Naive thymus-derived CD4-positive, alpha-beta T cell (primary cell): ENCODE measurements at regions not wholly inside any gene's neighbourhood (a gene's known extent, or its start where the extent isn't known, plus 50 kb on each side); places are given as distances from the start of the nearest gene placed in this dataset.
"Not testable (repeated sequence)": the region's sequence is repeated elsewhere in the genome, so short reads cannot be mapped to it uniquely, and the experiment has no call there.

ENCODE experiments used
- ATAC-seq: fragments of 150-1000 bp; cut with Tn5 transposase; 2 replicates; pipeline ENCODE4 v1.10.0; 2021; ENCODE audit warnings: mild to moderate bottlenecking, moderate library complexity
- CTCF ChIA-PET: fragments of 350-600 bp; sonication (Branson Sonifier 250); formaldehyde crosslinking; loops from one replicate; lab custom pipeline; 2021; ENCODE audit warnings: antibody characterized with exemption; lab: Charles Lee
- POLR2A ChIA-PET: fragments of 350-600 bp; sonication (Branson Sonifier 250); formaldehyde crosslinking; loops from one replicate; lab custom pipeline; 2021; ENCODE audit warnings: antibody characterized with exemption, inconsistent platforms; lab: Charles Lee
- DNase-seq, 9 donors: peaks; one replicate each; pipeline versions ENCODE4 v3.0.0 to v3.0.0-alpha.2; 2020 to 2022; ENCODE audit warnings: mixed read lengths in 1 of 9
- H3K27ac ChIP-seq: one replicate; pipeline ENCODE4 v1.7.0; 2013; ENCODE audit warnings: mild to moderate bottlenecking, low read depth, low read length, moderate library complexity
- H3K27me3 ChIP-seq, 2 donors: one replicate each; pipeline ENCODE4 v1.7.0; 2013; ENCODE audit warnings: low read length in 2 of 2, mild to moderate bottlenecking in 2 of 2, moderate library complexity in 2 of 2; ENCODE audit not compliant: control insufficient read depth in 2 of 2, insufficient read depth in 2 of 2
- H3K36me3 ChIP-seq, 3 experiments: 1 replicate in 2 of 3; 2 replicates in 1 of 3; pipeline ENCODE4 v1.7.0; 2013; ENCODE audit warnings: low read length in 3 of 3, mild to moderate bottlenecking in 3 of 3, moderate library complexity in 1 of 3; ENCODE audit not compliant: insufficient read depth in 3 of 3, control insufficient read depth in 2 of 3
- H3K4me1 ChIP-seq, 2 donors: one replicate each; pipeline ENCODE4 v1.7.0; 2013; ENCODE audit warnings: low read length in 2 of 2, mild to moderate bottlenecking in 2 of 2, moderate library complexity in 1 of 2; ENCODE audit not compliant: control insufficient read depth in 2 of 2, insufficient read depth in 2 of 2
- H3K4me3 ChIP-seq: 2 replicates; pipeline ENCODE4 v1.7.0; 2013; ENCODE audit warnings: mild to moderate bottlenecking, low read length
- H3K9me3 ChIP-seq, 3 experiments: 1 replicate in 2 of 3; 2 replicates in 1 of 3; pipeline ENCODE4 v1.7.0; 2013; ENCODE audit warnings: low read length in 3 of 3; ENCODE audit not compliant: control insufficient read depth in 2 of 3
- H3K27ac Mint-ChIP-seq, 9 donors: one replicate each; pipeline ENCODE4 v1.8.0; 2020 to 2022; ENCODE audit warnings: mixed read lengths in 9 of 9, mild to moderate bottlenecking in 8 of 9, moderate library complexity in 5 of 9, inconsistent platforms in 2 of 9
- H3K27me3 Mint-ChIP-seq, 5 donors: one replicate each; pipeline ENCODE4 v1.8.0; 2021 to 2022; ENCODE audit warnings: mixed read lengths in 5 of 5, mild to moderate bottlenecking in 1 of 5
- H3K36me3 Mint-ChIP-seq, 5 donors: one replicate each; pipeline ENCODE4 v1.8.0; 2020 to 2022; ENCODE audit warnings: mixed read lengths in 5 of 5, mild to moderate bottlenecking in 3 of 5, inconsistent platforms in 1 of 5
- H3K4me1 Mint-ChIP-seq, 7 donors: one replicate each; pipeline ENCODE4 v1.8.0; 2020 to 2022; ENCODE audit warnings: mixed read lengths in 7 of 7, mild to moderate bottlenecking in 3 of 7, inconsistent platforms in 1 of 7
- H3K4me3 Mint-ChIP-seq, 10 donors: one replicate each; pipeline ENCODE4 v1.8.0; 2020 to 2022; ENCODE audit warnings: mild to moderate bottlenecking in 10 of 10, mixed read lengths in 10 of 10, moderate library complexity in 6 of 10, inconsistent platforms in 2 of 10
- H3K9me3 Mint-ChIP-seq, 11 donors: one replicate each; pipeline ENCODE4 v1.8.0; 2020 to 2022; ENCODE audit warnings: mixed read lengths in 11 of 11, mild to moderate bottlenecking in 4 of 11, inconsistent platforms in 1 of 11, moderate library complexity in 1 of 11
- intact Hi-C, 2 donors: fragments of 100-400 bp; cut with micrococcal nuclease; formaldehyde crosslinking; loops; one replicate each; pipeline ENCODE4 v1.15.1; 2023

DNA sequence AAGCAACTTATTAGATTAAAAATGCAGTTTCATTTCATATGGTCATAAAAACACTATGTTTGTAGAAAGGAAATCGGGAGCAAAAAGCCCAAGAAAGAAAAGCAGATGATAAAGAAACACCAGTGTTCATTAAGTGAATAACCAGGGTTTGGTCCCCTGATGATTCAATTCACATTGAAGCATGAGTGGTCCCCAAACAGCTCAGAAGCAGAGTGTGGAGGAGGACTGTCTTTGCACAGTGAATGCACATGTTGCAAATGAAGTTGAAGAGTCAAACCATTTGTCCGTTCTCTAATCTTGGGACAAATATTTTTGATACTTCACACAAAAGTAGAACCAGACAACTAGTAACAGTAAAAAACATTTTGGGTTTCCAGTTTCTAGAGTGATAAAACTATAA, 117.5 kb upstream of the CBLB start:
- CTCF ChIA-PET, POLR2A ChIA-PET, H3K4me3 Mint-ChIP-seq: not testable (repeated sequence)

DNA sequence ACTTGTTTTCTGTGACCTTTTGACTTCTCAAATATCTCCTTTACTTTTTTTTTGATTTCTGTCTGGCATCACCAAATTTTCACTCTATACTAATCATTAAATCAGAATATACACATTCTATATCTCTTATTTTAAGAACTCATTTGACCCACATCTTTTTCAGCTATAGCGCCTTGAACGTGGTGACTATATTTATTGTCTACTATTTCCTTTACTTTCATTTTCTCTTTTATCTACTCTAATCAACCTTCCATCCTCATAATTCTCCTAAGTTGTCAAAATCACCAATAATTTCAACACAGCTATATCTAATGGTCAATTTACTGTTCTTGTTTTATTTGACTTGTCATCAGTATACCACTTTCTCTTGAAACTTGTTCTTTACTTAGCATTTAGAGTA, 119.0 kb upstream of the CBLB start:
- Mint-ChIP-seq H3K36me3 (peaks cover 10 to 45% (median 17%) of the 10 kb centered on the region in 5 donors), H3K27me3 (no peaks in the 10 kb centered on the region), H3K27ac (peak overlapping the region in 5 of 9 donors; percentile 6 to 60 (median 46)), H3K4me3 (peak overlapping the region in 9 of 10 donors; percentile 1 to 78 (median 69)), H3K9me3 (peaks cover 3 to 46% (median 17%) of the 10 kb centered on the region in 11 donors), H3K4me1 (peaks cover 24 to 41% (median 38%) of the 10 kb centered on the region in 7 donors)
- intact Hi-C loops = loop anchor here in 1 of 2 donors (5.0 kb wide), 1 partner anchor 189 kb away; no protein-coding TSS in a partner anchor
- ATAC-seq (no peak), DNase-seq (no peak)
- H3K27ac ChIP-seq = no peak overlapping the region
- H3K9me3 ChIP-seq = no peaks in the 10 kb centered on the region
- H3K4me1 ChIP-seq = peaks cover 8 to 12% of the 10 kb centered on the region in 2 donors
- H3K27me3 ChIP-seq = no peaks in the 10 kb centered on the region
- H3K36me3 ChIP-seq = no peaks in the 10 kb centered on the region
- ChIA-PET CTCF (interaction anchor here (0.6 kb wide), 1 partner anchor 31 kb away, joined by 3 read pairs; no protein-coding TSS in a partner anchor), POLR2A (interaction anchor here (1.0 kb wide), 1 partner anchor 102 kb away, joined by 4 read pairs; no protein-coding TSS in a partner anchor)
- H3K4me3 ChIP-seq = no peak overlapping the region

More for the DNA sequence above, 117.5 kb upstream of the CBLB start:
- not testable (repeated sequence) for H3K27ac ChIP-seq, ATAC-seq, H3K9me3 ChIP-seq, H3K27me3 ChIP-seq, H3K36me3 ChIP-seq, H3K27me3 Mint-ChIP-seq, H3K4me3 ChIP-seq, H3K27ac Mint-ChIP-seq, DNase-seq
- peaks cover 3 to 39% (median 10%) of the 10 kb centered on the region in 11 donors for H3K9me3 Mint-ChIP-seq
- intact Hi-C loops = loop anchor here in 1 of 2 donors (5.0 kb wide), 1 partner anchor 191 kb away; no protein-coding TSS in a partner anchor
- H3K4me1 Mint-ChIP-seq = peaks cover 24 to 41% (median 38%) of the 10 kb centered on the region in 7 donors
- peaks cover 4 to 42% (median 5%) of the 10 kb centered on the region in 5 donors for H3K36me3 Mint-ChIP-seq
- peaks cover 8 to 12% of the 10 kb centered on the region in 2 donors for H3K4me1 ChIP-seq

DNA sequence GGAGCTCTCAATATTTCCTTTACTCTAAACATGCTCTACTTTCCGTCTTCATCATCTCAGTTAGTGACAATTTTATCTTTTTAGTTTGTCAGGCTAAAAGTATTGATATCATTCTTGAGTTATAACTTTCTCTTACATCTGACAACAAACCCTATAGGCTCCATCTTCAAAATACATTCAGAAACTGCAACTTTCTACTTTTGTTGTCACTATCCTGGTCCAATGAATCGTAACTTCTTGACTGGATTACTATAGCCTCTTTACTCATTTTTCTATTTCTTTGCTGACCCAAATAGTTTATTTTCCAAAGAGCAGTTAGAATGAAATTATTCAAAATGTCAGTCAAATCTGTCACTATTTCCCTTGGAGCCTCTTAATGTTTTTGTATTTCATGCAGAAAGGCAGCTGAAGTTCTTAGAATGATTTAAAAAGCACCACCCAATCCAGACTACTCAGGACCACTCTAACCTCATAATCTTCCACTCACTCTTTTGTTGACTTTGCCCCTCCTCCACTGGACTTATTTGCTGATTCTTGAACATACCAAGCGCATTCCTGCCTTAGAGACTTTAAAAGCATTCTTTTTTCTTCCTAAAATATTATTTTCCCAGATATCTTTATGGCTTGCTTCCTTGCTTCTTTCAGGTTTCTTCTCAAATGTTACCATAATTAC, 119.9 kb upstream of the CBLB start:
- peaks cover 8 to 12% of the 10 kb centered on the region in 2 donors for H3K4me1 ChIP-seq
- intact Hi-C loops = loop anchor here in 1 of 2 donors (5.0 kb wide), 1 partner anchor 189 kb away; no protein-coding TSS in a partner anchor
- no peaks in the 10 kb centered on the region for H3K27me3 Mint-ChIP-seq
- peaks cover 23 to 41% (median 38%) of the 10 kb centered on the region in 7 donors for H3K4me1 Mint-ChIP-seq
- H3K27ac Mint-ChIP-seq = peak overlapping the region in 4 of 9 donors; percentile 6 to 46 (median 28)
- DNase-seq (no peak), ATAC-seq (no peak)
- no peaks in the 10 kb centered on the region for H3K36me3 ChIP-seq
- H3K4me3 Mint-ChIP-seq = peak overlapping the region in 7 of 10 donors; percentile 4 to 78 (median 71)
- ChIA-PET POLR2A (interaction anchor here (0.8 kb wide), 1 partner anchor 40 kb away, joined by 4 read pairs; no protein-coding TSS in a partner anchor), CTCF (interaction anchor here (0.6 kb wide), 1 partner anchor 31 kb away, joined by 3 read pairs; no protein-coding TSS in a partner anchor)
- H3K27me3 ChIP-seq = no peaks in the 10 kb centered on the region
- peaks cover 3 to 42% (median 23%) of the 10 kb centered on the region in 11 donors for H3K9me3 Mint-ChIP-seq
- no peak overlapping the region for H3K27ac ChIP-seq
- no peak overlapping the region for H3K4me3 ChIP-seq
- H3K9me3 ChIP-seq = no peaks in the 10 kb centered on the region
- H3K36me3 Mint-ChIP-seq = peaks cover 11 to 42% (median 17%) of the 10 kb centered on the region in 5 donors

DNA sequence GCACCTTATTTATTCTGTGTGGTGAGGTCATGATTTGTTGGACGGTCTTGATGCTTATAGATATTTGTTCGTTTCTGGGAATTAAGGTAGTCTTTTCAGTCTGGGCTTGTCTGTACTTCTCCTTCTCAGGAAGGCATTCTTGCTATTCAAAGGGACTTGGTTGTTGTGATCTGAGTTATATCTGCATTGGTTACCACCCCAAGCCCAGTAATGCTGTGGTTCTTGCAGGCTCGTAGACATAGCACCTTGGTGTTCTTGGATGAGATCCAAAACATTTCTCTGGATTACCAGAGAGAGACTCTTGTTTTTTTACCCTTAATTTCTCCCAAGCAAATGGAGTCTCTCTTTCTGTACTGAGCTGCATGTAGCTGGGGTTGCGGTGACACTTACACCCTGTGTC, 128.0 kb upstream of the CBLB start:
- Mint-ChIP-seq H3K36me3 (peaks cover 5 to 37% (median 7%) of the 10 kb centered on the region in 5 donors), H3K27ac (no peak overlapping the region), H3K27me3 (no peaks in the 10 kb centered on the region), H3K4me1 (peaks cover 0 to 8% (median 0%) of the 10 kb centered on the region in 7 donors), H3K9me3 (peaks cover 0 to 49% (median 21%) of the 10 kb centered on the region in 11 donors), H3K4me3 (no peak overlapping the region)
- Histone ChIP-seq H3K9me3 (peaks cover 0 to 4% (median 0%) of the 10 kb centered on the region in 3 experiments), H3K4me3 (no peak overlapping the region), H3K27ac (no peak overlapping the region), H3K4me1 (no peaks in the 10 kb centered on the region), H3K36me3 (no peaks in the 10 kb centered on the region), H3K27me3 (no peaks in the 10 kb centered on the region)
- ChIA-PET POLR2A (no interaction called here), CTCF (no interaction called here)
- ATAC-seq (no peak), DNase-seq (no peak)
- intact Hi-C loops = no loop called here

DNA sequence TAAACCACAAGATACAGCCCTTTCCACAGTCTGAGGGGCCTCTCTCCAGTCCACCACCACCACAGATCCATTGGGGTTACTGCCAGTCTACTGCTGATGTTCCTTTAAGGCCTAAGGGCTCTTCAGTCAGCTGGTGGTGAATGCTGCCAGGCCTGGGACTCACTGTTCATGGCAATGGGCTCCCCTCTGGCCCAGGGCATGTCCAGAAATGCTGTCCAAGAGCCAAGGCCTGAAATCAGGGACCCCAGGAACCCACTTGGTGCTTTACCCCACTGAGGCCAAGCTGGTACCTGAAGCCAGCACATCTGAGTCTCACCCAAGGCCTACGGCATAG, 128.6 kb upstream of the CBLB start:
- peaks cover 0 to 8% (median 0%) of the 10 kb centered on the region in 7 donors for H3K4me1 Mint-ChIP-seq
- ChIA-PET POLR2A (no interaction called here), CTCF (no interaction called here)
- H3K36me3 Mint-ChIP-seq = peaks cover 3 to 39% (median 5%) of the 10 kb centered on the region in 5 donors
- Histone ChIP-seq H3K4me1 (no peaks in the 10 kb centered on the region), H3K9me3 (peaks cover 0 to 4% (median 0%) of the 10 kb centered on the region in 3 experiments), H3K36me3 (no peaks in the 10 kb centered on the region), H3K4me3 (no peak overlapping the region), H3K27me3 (no peaks in the 10 kb centered on the region), H3K27ac (no peak overlapping the region)
- no peaks in the 10 kb centered on the region for H3K27me3 Mint-ChIP-seq
- H3K9me3 Mint-ChIP-seq = peaks cover 0 to 42% (median 20%) of the 10 kb centered on the region in 11 donors
- intact Hi-C loops = no loop called here
- no peak for ATAC-seq
- DNase-seq = no peak
- H3K4me3 Mint-ChIP-seq = no peak overlapping the region
- no peak overlapping the region for H3K27ac Mint-ChIP-seq

DNA sequence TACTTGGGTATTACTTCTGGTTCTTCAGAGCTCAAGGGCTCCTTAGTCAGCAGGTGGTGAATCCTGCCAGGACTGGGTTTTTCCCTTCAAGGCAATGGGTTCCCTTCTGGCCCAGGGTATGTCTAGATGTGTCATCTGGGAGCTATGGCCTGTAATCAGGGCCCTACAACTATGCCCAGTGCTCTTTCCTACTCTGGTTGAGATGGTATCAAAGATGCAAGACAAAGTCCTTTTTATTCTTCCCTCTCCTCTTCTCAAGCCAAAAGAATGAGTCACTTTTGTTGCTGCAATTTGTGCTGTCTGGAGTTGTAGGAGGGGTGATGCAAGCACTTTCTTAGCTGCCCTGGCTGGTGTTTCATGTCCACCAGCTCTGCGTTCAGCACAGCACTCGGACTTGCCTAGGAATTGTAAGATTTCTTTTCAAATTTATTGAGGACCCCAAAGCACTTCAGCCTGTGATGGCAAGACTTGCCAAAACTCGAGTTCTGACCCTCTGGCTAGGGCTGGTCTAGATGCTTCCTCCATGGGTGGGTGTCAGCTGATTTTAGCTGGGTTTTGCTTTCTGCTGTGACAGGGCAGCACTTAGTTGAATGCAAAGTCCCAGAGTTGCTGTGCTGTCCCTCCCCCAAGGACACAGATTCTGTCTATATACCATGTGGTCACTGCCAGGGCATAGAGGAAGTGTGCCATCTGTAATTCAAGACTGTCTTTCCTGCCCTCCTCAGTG, 129.2 kb upstream of the CBLB start:
- ATAC-seq = peak; percentile 59
- Histone ChIP-seq H3K4me3 (no peak overlapping the region), H3K36me3 (no peaks in the 10 kb centered on the region), H3K4me1 (no peaks in the 10 kb centered on the region), H3K27me3 (no peaks in the 10 kb centered on the region), H3K27ac (no peak overlapping the region), H3K9me3 (peaks cover 0 to 4% (median 0%) of the 10 kb centered on the region in 3 experiments)
- peaks cover 0 to 38% (median 0%) of the 10 kb centered on the region in 5 donors for H3K36me3 Mint-ChIP-seq
- peaks cover 0 to 37% (median 15%) of the 10 kb centered on the region in 11 donors for H3K9me3 Mint-ChIP-seq
- intact Hi-C loops = no loop called here
- H3K4me1 Mint-ChIP-seq = peaks cover 0 to 8% (median 0%) of the 10 kb centered on the region in 7 donors
- H3K27ac Mint-ChIP-seq = no peak overlapping the region
- ChIA-PET POLR2A (no interaction called here), CTCF (no interaction called here)
- H3K4me3 Mint-ChIP-seq = no peak overlapping the region
- DNase-seq = no peak
- no peaks in the 10 kb centered on the region for H3K27me3 Mint-ChIP-seq
